ENCODE measurements at regions not wholly inside any gene's neighbourhood (a gene's known extent, or its start where the extent isn't known, plus 50 kb on each side); places are given as distances from the start of the nearest gene placed in this dataset.

GRCh38 chr9:103116246-103116645 is 121.1 kb downstream of the CYLC2 start:
- TF ChIP-seq, protein P1, sequence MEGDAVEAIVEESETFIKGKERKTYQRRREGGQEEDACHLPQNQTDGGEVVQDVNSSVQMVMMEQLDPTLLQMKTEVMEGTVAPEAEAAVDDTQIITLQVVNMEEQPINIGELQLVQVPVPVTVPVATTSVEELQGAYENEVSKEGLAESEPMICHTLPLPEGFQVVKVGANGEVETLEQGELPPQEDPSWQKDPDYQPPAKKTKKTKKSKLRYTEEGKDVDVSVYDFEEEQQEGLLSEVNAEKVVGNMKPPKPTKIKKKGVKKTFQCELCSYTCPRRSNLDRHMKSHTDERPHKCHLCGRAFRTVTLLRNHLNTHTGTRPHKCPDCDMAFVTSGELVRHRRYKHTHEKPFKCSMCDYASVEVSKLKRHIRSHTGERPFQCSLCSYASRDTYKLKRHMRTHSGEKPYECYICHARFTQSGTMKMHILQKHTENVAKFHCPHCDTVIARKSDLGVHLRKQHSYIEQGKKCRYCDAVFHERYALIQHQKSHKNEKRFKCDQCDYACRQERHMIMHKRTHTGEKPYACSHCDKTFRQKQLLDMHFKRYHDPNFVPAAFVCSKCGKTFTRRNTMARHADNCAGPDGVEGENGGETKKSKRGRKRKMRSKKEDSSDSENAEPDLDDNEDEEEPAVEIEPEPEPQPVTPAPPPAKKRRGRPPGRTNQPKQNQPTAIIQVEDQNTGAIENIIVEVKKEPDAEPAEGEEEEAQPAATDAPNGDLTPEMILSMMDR (IDR thresholded peaks at IDR 0.05) = no peak
- TF ChIP-seq REST (IDR thresholded peaks at IDR 0.05; ENCODE audit: insufficient read depth in 1 of 2, low read depth in 2 of 2, low read length in 1 of 2) (no peak), TCF7L2 (IDR thresholded peaks at IDR 0.05; ENCODE audit: low read depth, low read length) (no peak), POLR2AphosphoS5 (IDR thresholded peaks at IDR 0.05; ENCODE audit: low read depth, low read length) (no peak)
